NOMO-1 treated with dmso at 0.1 percent for 144 hours (cell line): ENCODE measurements at regions not wholly inside any gene's neighbourhood (a gene's known extent, or its start where the extent isn't known, plus 50 kb on each side); places are given as distances from the start of the nearest gene placed in this dataset.

ENCODE experiments used
- DNase-seq: peaks from one replicate; lab custom pipeline; 2025; ENCODE audit not compliant: unreplicated experiment; lab: John Stamatoyannopoulos, UW

DNA sequence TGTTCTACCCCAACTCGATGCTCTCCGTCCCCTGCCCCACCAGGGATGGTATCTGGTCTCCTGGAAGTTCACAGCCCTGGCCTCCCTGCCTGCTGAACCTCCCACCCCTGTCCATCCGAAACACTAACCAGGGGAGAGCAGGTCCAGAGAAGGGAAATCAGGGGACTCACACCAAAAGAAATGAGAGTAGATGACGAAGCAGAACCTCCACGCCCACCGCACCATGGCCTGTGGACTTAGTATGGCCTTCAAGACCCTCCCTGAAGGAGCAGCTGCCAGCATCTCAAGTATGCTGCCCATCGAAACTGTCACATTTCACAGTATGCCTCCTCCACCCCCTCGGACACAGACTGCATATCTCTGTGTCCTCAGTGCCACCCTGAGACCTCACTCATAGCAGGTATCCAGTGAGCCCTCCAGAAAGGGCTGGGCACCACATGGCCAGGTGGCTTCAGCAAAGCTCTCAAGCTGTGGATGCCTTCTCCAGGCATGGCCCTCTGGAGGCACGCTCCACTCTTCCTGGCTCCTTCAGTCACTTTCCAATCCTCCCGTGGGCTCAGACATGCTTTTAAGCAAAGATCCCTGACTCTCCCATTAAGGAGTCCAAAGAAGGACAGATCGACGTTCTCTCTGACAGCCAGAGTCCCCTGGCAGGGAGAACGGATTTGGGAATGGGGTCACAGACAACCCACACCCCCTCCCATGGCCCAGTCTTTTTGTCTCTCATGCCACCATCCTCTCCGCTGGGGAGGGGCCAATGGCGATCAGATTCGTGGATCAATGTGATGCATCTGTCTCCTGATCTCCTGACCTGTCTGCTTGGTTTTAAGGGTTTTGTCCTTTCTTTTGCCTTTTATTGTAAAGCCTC, 158.4 kb downstream of the ANKRD60 start:
- DNase-seq, result no peak

DNA sequence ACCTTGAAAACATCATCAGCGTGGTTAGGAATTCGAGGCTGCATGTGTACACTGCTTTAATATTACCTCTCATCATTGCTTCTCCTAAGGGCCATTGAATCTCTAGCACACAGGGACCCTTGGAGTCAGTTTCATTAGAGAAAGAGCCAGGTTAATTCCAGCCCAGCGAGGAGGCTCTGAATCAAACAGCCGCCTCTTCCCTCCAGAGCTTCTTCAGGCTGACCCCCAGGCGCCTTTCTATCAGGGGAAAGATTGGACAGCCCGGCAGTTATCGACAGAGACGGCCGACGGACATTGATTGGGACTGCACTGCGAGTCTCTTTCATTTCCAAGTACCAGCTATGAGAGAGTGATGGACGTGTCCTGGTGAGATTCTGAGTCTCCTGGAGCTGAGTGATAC, 159.2 kb downstream of the ANKRD60 start:
- no peak for DNase-seq

DNA sequence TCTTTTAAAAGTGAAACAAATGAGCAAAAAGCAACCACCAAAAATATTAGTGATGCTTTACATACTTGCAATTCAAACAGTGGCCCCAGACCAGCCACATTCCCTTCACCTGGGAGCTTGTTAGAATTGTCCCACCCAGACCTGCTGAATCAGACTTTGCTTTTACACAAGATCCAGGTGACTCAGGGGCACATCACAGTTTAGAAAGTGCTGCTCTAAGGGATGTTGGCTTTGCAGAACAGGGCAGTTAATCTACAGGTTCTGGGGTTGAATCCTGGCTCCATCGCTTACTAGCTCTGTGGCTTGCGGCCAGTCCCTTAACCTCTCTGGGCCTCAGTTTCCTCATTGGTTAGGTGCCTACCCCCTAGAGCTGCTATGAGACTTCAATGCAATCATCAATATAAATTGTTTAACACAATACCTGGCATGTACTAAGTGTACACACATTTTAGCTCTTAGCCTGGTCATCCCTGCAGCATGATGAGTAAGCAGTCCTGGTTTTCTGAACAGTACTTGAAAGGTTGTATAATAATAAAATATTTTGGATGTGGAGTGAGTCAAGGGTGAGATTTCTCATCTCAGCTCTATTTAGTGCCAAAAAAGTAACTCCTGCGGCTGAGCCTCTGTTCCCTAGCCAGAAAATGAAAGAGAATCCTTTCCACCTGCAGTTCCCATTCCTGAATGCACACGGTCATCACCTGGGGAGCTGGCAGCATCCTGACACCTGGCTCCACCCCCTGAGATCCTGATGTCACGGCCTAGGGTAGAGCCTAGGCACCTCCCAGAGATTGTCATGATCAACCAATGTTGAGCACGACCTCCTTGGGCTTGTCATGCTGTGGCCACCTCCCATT, 162.7 kb downstream of the ANKRD60 start:
- no peak for DNase-seq

DNA sequence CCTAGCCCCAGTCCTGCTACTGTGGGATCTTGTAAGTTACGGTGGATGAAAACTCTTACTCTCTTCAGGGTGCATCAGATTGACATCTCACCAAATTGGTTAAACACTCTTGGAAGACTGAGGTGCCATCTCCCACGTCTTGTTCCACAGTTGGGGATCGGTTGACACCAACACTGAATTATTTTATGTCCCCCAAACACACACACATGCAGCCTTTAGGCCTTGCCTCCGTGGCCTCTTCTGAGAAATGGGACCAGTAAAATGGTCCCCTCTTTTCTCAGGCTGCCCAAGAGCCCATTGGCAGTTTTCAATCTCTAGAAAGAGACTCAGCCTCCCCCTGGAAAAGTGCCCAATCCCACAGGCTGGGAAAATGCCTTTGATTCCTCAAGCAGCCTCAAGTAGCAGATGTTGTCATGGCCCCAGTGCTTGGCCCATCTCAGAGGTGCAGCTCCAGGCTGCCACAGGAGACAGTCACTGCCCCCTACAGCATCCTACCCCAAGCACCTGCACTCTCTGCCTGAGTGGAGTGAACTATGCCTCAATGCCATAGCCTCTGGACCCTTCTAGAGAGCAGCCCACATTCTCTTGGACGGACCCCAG, 163.9 kb downstream of the ANKRD60 start:
- DNase-seq, result no peak

DNA sequence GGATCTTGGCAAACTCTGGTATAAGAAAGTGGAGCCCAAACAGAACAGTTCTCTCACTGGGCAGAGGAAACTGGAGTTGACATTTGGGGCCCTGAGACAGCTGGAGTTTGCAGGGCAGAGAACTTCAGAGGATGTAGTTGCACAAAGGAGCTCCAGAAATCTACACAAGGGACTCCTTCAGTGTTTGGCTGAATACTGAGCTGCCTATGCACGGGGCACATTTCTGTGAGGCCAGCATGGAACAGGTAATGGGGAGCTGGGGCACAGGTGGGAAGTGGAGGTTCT, 169.3 kb downstream of the ANKRD60 start:
- no peak for DNase-seq

DNA sequence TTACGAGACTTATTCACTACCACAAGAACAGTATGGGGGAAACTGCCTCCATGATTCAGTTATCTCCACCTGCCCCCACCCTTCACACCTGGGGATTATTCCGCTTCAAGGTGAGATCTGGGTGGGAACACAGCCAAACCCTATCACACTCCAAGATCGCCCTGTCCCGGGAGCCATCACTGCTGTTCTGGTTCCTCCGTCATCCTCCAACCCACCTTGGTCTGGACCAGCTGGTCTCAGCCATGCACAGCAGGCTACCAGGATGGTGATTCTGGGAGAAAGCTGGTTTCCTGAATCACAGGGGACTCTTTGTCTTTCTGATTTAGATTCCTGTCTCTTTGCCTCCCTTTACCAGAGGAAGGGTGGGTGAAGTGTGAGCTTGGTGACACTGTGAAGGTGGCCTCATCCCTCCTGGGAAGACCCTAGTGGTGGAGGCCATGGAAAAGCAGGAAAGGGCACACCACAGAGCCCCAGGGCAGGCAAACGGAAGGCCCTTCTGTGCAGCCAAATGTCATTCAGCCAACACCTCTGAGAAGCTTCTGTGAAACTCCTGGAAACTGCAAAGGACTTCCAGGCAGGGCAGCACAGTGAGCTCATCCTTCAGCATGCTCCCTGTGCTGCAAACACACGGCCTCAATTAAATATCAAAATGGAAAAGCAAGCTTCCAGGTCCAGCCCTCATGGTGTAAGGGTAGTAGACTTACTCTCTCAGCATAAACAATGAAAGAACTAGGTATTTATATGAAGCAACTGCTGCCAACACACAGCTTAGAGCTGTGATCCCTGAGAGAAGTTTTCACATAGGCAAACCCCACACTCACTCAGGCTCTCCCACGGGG, 169.8 kb downstream of the ANKRD60 start:
- DNase-seq, result no peak

DNA sequence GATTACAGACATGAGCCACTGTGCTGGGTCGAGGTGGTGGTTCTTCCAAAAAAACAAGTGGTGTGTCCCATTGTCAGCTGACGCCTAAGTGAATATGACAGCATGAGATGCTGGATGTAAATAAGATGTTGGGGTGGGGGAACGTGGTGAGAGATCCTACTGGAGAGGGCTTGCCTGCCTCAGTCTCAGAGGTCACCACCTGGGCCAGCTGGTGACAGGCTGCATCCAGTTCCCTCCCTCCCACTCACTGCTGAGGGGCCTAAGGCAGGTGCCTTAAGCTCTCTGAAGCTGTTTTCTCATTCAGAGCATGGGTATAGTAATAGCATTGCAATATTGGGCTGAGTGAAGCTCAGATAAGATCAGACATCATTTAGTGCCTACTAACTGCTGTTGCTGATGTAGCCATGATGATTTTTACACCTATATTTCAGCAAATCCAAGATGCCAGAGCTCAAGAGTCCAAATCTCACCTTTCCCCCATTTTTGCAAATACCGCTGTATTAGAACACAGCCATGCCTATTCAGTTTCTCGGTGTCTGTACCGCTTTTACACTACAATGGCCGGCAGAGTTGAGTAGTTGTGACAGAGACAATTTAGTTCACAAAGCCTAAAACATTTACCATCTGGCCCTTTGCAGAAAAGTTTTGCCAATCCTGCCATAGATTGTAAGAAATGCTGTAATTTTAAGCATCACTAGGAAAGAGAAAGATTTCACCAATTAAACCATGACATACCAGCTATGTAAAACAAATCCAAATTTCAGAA, 171.3 kb downstream of the ANKRD60 start:
- no peak for DNase-seq

DNA sequence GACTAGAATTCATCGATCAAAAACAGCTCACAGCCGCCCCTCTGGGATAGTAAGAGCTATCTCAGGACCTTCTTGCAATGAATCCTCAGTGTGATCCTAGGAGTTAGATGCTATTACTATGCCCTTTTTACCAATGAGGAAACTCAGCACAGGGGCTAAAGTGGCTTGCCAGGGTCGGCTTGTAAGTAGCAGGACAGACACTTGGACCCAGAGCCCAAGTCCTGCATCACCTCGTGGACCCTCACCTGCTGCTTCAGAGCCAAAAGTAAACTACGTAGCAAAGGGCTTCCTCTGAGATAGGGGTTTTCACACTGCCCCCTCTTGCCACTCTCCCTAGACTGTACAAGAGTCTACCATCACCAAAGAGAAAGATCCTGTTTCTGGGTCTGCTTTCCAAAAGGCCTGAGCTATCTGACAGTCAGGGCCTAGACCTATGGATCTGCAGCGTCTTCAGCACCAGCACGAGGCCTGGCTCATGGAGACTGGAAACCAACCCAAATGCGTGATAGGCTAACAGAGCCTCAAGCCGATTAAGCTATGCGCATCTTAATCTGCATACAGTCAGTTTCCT, 172.3 kb downstream of the ANKRD60 start:
- DNase-seq, result no peak

DNA sequence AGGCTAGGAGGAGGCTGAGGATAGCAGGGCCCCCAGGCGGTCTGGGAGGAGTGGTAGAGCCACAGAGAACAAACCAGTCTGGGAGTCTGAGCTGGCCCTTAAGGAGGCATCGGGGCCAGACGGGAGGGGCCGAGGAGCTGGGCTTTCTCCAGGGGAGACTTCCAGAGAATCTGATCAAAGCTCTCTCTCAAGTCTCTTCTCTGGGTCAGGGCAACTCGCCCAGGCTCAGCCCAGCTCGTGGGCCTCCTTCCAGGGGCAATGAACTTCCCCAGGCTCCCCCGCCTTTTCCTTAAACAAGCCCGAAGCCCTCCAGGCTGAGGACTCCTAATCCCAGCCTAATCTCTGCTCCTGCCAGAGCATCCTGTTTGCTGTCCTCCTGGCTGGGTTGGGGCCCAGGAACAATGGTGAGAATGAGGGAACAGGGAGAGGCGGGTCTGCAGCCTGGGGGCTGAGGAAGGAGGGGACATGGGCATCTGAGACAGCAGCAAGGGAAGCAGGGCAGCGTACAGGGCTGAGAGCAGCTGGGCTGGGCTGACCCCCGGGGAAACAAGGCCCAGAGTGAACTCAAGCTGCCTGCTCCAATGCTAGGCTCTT, 173.6 kb downstream of the ANKRD60 start:
- no peak for DNase-seq

DNA sequence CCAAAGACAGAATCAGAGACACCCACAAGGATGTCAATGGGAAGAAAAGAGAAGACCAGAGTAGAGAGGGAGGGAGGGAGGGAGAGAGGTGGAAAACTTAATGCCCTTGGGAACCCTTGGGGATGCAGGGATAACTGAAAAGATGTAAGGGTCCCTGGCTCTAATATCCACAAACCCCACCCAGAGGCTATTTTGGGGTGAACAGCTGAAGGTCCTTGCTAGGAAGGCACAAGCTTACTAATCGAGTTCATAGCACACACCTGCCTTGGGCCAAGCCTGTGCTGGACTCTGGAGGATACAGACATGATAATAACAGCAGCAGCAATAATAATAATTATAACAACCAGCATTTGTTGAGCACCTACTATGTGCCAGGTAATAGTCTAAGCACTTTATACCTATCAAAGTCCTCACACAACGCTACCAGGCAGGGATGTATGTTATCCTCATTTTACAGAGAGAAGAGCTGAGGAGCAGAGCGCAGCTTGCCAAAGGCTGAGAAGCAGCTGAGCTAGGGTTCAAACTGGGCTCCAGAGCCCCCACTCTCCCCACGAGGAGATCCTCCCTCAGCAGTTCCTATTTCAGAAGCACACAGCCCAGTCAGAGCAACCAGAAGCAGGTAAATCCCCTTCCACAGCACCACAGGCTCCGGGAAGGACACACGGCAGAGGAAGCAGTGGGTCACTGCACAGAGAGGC, 174.2 kb downstream of the ANKRD60 start:
- no peak for DNase-seq

DNA sequence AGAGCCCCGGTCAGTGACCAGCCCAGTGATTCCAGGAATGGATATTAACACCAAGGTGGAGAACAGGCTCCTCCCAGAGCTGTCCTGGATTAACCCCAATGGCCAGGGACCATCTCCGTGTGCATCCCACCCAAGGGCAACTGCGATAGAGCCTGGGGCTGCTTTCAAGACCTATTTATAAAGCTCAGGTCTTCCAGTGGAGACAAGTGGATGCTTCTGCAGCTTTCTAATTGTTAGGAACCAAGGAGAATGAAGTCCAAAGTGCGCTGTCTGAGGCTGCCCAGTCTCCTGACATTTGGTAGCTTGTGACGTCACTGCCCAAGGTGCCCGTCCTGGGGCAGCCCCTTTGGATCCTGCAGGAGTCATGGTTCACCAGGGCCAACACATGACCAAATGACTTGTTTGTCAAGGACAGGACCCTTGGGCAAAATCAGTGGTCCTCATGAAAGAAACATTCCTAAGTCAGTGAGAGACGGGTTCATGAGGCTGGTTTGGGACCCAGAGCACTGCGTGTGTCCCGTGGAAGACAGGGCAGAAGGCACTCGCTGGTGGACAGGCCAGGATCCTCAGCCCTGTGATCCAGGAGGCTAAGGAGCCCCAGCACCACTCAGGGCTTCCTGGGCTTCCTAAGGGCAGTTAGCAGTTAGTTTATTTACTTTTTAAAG, 174.9 kb downstream of the ANKRD60 start:
- DNase-seq, result no peak

DNA sequence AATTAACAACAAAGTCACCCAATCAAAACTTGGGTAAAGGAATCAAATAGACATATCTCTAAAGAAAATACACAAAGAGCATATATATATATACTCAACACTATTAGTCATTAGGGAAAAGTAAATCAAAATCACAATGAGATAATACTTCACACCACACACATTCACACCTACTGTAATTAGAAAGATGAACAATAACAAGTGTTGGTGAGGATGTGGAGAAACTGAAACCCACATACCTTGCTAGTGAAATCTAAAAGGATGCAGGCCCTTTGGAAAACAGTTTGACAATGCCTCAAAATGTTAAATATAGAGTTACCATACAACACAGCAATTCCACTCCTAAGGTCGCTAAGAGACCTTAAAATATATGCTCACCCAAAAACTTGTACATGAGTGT, 177.1 kb downstream of the ANKRD60 start:
- DNase-seq, result no peak

DNA sequence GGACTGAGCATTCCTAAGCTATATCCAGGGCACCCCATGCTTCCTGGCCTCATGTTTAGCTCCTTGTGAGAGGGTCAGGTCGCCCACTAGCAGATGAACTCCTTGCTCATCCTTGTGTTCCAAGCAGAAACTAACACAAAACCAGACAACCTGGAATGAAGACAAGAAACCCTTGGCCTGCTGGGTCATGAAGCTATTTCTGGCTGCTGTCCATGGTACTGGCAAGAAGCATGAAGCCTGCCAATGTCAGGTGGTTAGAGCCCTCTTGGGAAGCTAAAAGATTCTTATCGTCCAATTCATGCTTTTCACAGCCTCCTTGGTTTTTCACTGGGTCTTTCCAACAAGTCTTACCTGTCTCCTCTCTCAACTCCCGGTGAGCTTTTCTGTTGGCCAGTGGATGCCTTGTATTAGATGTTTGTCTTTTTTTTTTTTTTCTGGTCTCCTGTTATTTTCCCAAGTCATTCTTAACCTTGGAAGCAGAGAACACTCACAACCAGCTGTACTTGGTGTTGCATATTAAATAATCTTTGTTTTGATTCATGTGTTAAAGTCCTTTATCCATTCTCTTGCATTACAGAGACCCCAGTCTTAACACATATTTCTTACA, 180.3 kb downstream of the ANKRD60 start:
- no peak for DNase-seq

DNA sequence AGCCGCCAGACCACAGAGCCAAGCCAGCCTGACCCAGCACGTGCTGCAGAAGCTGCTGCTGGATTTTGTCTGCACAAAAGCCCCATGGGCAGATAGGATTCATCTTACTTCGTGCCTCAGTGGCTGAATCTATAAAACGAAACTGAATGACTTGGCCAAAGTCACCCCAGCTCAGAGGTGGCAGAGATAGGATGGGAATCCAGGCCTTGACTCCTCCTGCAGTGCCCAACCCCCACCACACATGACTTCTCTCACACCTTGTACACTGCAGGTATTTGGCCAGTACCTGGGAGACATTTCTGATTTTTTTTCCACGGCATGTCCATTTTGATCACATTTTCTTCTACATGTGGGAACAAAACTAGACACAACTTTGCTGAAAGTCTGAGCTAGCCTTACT, 182.1 kb downstream of the ANKRD60 start:
- no peak for DNase-seq

DNA sequence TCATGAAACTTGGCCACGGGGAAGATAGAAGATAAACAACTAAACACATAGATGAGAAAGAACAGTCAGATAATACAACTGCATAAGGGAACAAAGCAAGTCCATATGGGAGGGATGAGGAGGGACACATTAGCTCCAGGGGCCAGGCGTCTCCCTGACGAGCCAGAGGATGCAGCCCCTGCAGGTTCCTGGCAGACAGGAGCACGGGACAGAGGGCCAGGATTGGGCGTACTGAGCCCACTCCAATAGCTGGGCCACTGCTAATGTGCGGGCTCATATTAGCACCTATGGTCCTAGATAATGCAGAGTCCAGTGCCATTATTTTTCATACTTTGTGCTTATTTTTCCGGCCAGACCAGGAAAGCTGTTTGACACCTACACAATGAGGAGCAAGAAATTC, 182.9 kb downstream of the ANKRD60 start:
- DNase-seq, result no peak

DNA sequence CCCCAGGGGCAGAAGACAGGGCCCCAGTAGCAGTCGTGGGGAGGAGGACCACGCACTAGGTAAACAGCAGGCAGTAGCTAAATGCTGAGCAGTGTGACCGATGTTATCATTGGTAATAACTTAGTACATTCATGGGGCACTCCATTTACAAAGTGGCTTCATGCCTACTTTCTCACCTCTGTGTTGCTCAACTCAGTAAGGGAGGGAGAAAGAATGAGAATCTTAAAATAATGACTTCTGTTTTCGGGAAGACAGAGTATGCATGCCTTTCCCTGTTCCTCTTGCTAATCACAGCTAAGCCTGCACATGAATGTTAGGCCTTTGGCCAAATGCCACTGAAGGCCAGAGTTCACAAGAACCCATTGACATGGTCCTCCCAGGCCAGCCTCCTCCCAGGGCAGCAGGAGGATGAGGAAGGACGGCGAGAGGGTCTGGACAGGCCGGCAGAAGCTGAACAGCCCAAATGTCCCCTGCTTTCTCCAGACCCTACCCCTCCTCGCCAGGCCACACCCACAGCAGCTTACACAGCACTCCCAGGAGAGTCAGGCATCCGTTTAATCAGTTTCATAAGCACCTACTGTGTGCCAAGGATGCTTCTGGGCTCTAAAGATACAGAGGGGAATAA, 183.4 kb downstream of the ANKRD60 start:
- no peak for DNase-seq

DNA sequence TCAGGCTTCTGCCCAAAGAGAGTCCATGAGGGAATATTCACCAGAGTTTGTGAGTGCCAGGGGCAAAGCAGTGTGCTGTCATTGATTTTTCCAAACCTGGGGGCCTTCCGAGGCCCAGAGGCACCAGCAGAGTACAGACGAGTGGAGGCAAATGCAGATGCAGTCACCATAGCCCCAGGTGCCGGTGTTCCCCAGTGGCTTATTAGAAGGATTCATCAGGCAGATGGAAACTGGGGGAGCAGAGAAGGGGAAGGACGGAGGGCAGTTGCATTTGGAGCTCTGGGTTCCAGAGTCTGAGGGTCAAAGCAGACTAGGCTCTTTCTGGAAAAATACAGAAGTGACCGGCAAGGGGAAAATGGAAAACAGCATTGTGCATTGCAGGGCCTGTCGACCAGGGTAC, 184.2 kb downstream of the ANKRD60 start:
- no peak for DNase-seq
